B cell (primary cell): ENCODE measurements at regions not wholly inside any gene's neighbourhood (a gene's known extent, or its start where the extent isn't known, plus 50 kb on each side); places are given as distances from the start of the nearest gene placed in this dataset.

Source experiments
- ATAC-seq: fragments of 200-7000 bp; cut with Tn5 transposase; one replicate; pipeline ENCODE4 v1.10.0; 2021; ENCODE audit warnings: low read depth, mild to moderate bottlenecking, moderate number of reproducible peaks, moderate library complexity
- CTCF ChIA-PET: fragments of 350-600 bp; sonication (Branson Sonifier 250); formaldehyde crosslinking; loops from one replicate; lab custom pipeline; 2021; ENCODE audit warnings: antibody characterized with exemption, inconsistent platforms; lab: Charles Lee
- POLR2A ChIA-PET: fragments of 350-600 bp; sonication (Branson Sonifier 250); formaldehyde crosslinking; loops from one replicate; lab custom pipeline; 2021; ENCODE audit warnings: antibody characterized with exemption; lab: Charles Lee
- DNase-seq: peaks from one replicate; pipeline ENCODE4 v3.0.0; 2013
- H2AFZ ChIP-seq: 2 replicates; pipeline ENCODE4 v1.6.1; 2012; ENCODE audit warnings: mild to moderate bottlenecking, low read depth, low read length; ENCODE audit not compliant: insufficient read depth, poor library complexity, severe bottlenecking
- H3K27ac ChIP-seq, 2 donors: 1 replicate in 1 of 2; 2 replicates in 1 of 2; pipeline ENCODE4 v1.5.1; 2012 to 2013; ENCODE audit warnings: low read length in 2 of 2, mild to moderate bottlenecking in 2 of 2, moderate library complexity in 1 of 2
- H3K27me3 ChIP-seq, 4 experiments: fragments of 200-600 bp in 1 of 4; sonication (generic) in 1 of 4; replicated peaks in 1 of 4; 1 replicate in 2 of 4; 2 replicates in 2 of 4; pipeline versions ENCODE4 v1.6.1 to v1.7.0; 2013 to 2016; ENCODE audit warnings: low read length in 3 of 4, mild to moderate bottlenecking in 2 of 4, mixed read lengths in 1 of 4, moderate library complexity in 1 of 4; ENCODE audit not compliant: insufficient read depth in 4 of 4, control insufficient read depth in 3 of 4; ENCODE audit errors: control extremely low read depth in 1 of 4
- H3K36me3 ChIP-seq, 2 experiments: replicated peaks in 1 of 2; 1 replicate in 1 of 2; 2 replicates in 1 of 2; pipeline versions ENCODE4 v1.6.1 to v1.7.1; 2013; ENCODE audit warnings: low read length in 1 of 2; ENCODE audit not compliant: insufficient read depth in 2 of 2, control insufficient read depth in 1 of 2; ENCODE audit errors: control extremely low read depth in 1 of 2, extremely low read depth in 1 of 2
- H3K4me1 ChIP-seq, 2 donors: fragments of 200-600 bp in 1 of 2; sonication (generic) in 1 of 2; 1 replicate in 1 of 2; 2 replicates in 1 of 2; pipeline versions ENCODE4 v1.5.1 to v1.6.1; 2013 to 2017; ENCODE audit warnings: low read length in 2 of 2; ENCODE audit not compliant: control insufficient read depth in 2 of 2, insufficient read depth in 2 of 2
- H3K4me2 ChIP-seq: replicated peaks from 2 replicates; pipeline ENCODE3; 2012; ENCODE audit warnings: mild to moderate bottlenecking, low read depth, low read length; ENCODE audit not compliant: poor library complexity, severe bottlenecking
- H3K4me3 ChIP-seq, 5 experiments: fragments of 200-600 bp in 1 of 5; sonication (generic) in 1 of 5; 1 replicate in 3 of 5; 2 replicates in 2 of 5; pipeline versions ENCODE4 v1.5.1 to v1.7.0; 2011 to 2016; ENCODE audit warnings: low read length in 4 of 5, mild to moderate bottlenecking in 4 of 5, low read depth in 2 of 5, control low read depth in 1 of 5, moderate library complexity in 1 of 5; ENCODE audit not compliant: insufficient read depth in 1 of 5; ENCODE audit errors: control extremely low read depth in 1 of 5, extremely low read depth in 1 of 5
- H3K79me2 ChIP-seq: fragments of 200-600 bp; sonication (generic); one replicate; pipeline ENCODE4 v1.6.0; 2016; ENCODE audit warnings: low read length; ENCODE audit not compliant: control insufficient read depth, insufficient read depth
- H3K9ac ChIP-seq: fragments of 200-600 bp; sonication (generic); 2 replicates; pipeline ENCODE4 v1.6.1; 2017; ENCODE audit warnings: mild to moderate bottlenecking, low read length, moderate library complexity
- H3K9me3 ChIP-seq, 3 donors: one replicate each; pipeline versions ENCODE4 v1.6.1 to v1.7.1; 2013; ENCODE audit warnings: low read length in 2 of 3; ENCODE audit not compliant: control insufficient read depth in 2 of 3, insufficient read depth in 1 of 3; ENCODE audit errors: control extremely low read depth in 1 of 3
- H4K20me1 ChIP-seq: 2 replicates; pipeline ENCODE4 v1.6.0; 2012; ENCODE audit warnings: mild to moderate bottlenecking, low read length; ENCODE audit not compliant: insufficient read depth, control insufficient read depth, poor library complexity, severe bottlenecking
- H3K27ac Mint-ChIP-seq: one replicate; pipeline ENCODE4 v1.8.0; 2021; ENCODE audit warnings: mixed read lengths
- H3K27me3 Mint-ChIP-seq: one replicate; pipeline ENCODE4 v1.8.0; 2021; ENCODE audit warnings: mixed read lengths
- H3K4me1 Mint-ChIP-seq: one replicate; pipeline ENCODE4 v1.8.0; 2021; ENCODE audit warnings: mixed read lengths
- H3K4me3 Mint-ChIP-seq: one replicate; pipeline ENCODE4 v1.8.0; 2021; ENCODE audit warnings: mixed read lengths
- H3K9me3 Mint-ChIP-seq: one replicate; pipeline ENCODE4 v1.8.0; 2022; ENCODE audit warnings: mixed read lengths; ENCODE audit not compliant: insufficient read depth
- CTCF ChIP-seq: fragments of 200-600 bp; IDR thresholded peaks from one replicate; pipeline ENCODE4 v1.8.0; 2022; ENCODE audit warnings: antibody characterized with exemption, mild to moderate bottlenecking
- EZH2 ChIP-seq: IDR thresholded peaks from 2 replicates; pipeline ENCODE4 v1.6.1; 2012; ENCODE audit warnings: borderline replicate concordance, low read depth, mild to moderate bottlenecking, moderate library complexity, low read length; ENCODE audit not compliant: insufficient read depth, poor library complexity, severe bottlenecking
- WGBS: methylation state at CpG from one replicate; pipeline ENCODE4 v1.1.5; 2013; ENCODE audit warnings: missing lambda C conversion rate; ENCODE audit not compliant: insufficient coverage; 5-methylcytosine and 5-hydroxymethylcytosine counted together
- intact Hi-C: fragments of 100-400 bp; cut with micrococcal nuclease; formaldehyde crosslinking; loops from one replicate; pipeline ENCODE4 v1.10.0; 2022

- no peaks in the 10 kb centered on the region for H3K4me1 Mint-ChIP-seq
- ATAC-seq (no peak), DNase-seq (no peak)
- no peak overlapping the region for H3K4me3 Mint-ChIP-seq
- CTCF ChIA-PET = no interaction called here
- Histone ChIP-seq H3K27ac (no peak overlapping the region), H3K79me2 (no peaks in the 10 kb centered on the region), H3K4me1 (no peaks in the 10 kb centered on the region), H3K4me2 (no peak overlapping the region), H3K36me3 (no peaks in the 10 kb centered on the region), H3K4me3 (no peak overlapping the region), H3K9ac (no peak overlapping the region), H4K20me1 (no peaks in the 10 kb centered on the region), H3K27me3 (peaks cover 0 to 28% (median 5%) of the 10 kb centered on the region in 4 experiments), H2AFZ (no peak overlapping the region), H3K9me3 (peaks cover 0 to 9% (median 0%) of the 10 kb centered on the region in 3 donors)
- POLR2A ChIA-PET = no interaction called here
- no peak overlapping the region for H3K27ac Mint-ChIP-seq
- TF ChIP-seq CTCF (no peak), EZH2 (no peak)
- no peaks in the 10 kb centered on the region for H3K9me3 Mint-ChIP-seq
- WGBS = 37% methylated on average over 14 of the region's 16 CpGs
- H3K27me3 Mint-ChIP-seq = peaks cover 31% of the 10 kb centered on the region
- intact Hi-C loops = no loop called here
Observed at GRCh38 chr1:229147072-229147471, 123.8 kb upstream of the RAB4A start.

- no peaks in the 10 kb centered on the region for H3K79me2 ChIP-seq
- no peak overlapping the region for H3K4me3 Mint-ChIP-seq
- ATAC-seq = no peak
- H3K4me1 Mint-ChIP-seq = no peaks in the 10 kb centered on the region
- H3K27ac Mint-ChIP-seq = no peak overlapping the region
- no peak overlapping the region for H3K4me3 ChIP-seq
- ChIA-PET POLR2A (no interaction called here), CTCF (no interaction called here)
- intact Hi-C loops = no loop called here
- no peak for DNase-seq
- no peak overlapping the region for H3K27ac ChIP-seq
- TF ChIP-seq EZH2 = no peak
- no peak for TF ChIP-seq CTCF
- no peak overlapping the region for H3K4me2 ChIP-seq
- H3K9me3 Mint-ChIP-seq = no peaks in the 10 kb centered on the region
- H2AFZ ChIP-seq = no peak overlapping the region
- H3K9ac ChIP-seq = no peak overlapping the region
- H4K20me1 ChIP-seq = no peaks in the 10 kb centered on the region
- 27% methylated on average over 13 of the region's 13 CpGs for WGBS
- peaks cover 31% of the 10 kb centered on the region for H3K27me3 Mint-ChIP-seq
- peaks cover 0 to 9% (median 0%) of the 10 kb centered on the region in 3 donors for H3K9me3 ChIP-seq
- no peaks in the 10 kb centered on the region for H3K4me1 ChIP-seq
- H3K36me3 ChIP-seq = no peaks in the 10 kb centered on the region
- H3K27me3 ChIP-seq = peaks cover 0 to 28% (median 5%) of the 10 kb centered on the region in 4 experiments
Observed at GRCh38 chr1:229148041-229148671, 122.8 kb upstream of the RAB4A start.
